ENCODE measurements at regions not wholly inside any gene's neighbourhood (a gene's known extent, or its start where the extent isn't known, plus 50 kb on each side); places are given as distances from the start of the nearest gene placed in this dataset.

DNA sequence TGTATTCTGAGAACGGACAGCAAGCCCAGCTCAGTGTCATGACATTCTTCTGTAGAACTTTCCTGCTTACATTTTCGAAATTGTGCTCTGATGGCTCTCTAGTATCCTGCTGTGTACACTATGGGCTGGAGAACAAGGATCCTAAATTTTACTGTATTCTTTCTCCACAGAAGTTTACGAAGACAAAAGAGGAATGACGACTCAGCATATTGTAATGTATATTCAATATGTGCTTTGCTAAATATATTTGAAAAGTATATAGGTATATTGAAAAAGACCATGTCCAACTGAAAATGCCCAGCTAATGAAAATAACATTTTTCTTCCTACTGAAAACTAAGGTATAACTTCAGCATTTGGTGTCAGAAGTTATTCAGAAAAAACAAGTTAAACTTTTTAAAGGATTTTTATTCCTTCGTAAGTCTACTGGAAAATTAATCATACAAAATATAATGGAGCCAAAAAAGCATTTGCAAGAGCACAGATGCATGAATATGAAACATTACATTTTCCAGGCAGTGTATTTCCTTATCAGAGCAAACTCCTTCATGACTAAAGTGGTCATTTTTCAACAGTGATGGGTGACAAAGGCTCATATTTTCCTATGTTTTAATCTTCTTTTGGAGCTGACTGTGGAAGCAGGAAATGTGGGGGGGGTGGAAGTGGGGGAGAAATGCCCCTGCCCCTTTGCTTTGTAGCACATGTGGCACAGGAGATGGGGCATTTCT is 143.8 kb upstream of the THUMPD2 start:
- Mint-ChIP-seq H3K4me1 (peaks cover 36% of the 10 kb centered on the region), H3K27me3 (ENCODE audit: low read depth) (no peaks in the 10 kb centered on the region), H3K27ac (no peak overlapping the region), H3K36me3 (no peaks in the 10 kb centered on the region), H3K9me3 (no peaks in the 10 kb centered on the region; the same call in 1 of the 2 replicates), H3K4me3 (no peak overlapping the region)
- no peak for TF ChIP-seq HMGA2 (CRISPR knock-in tag; IDR thresholded peaks at IDR 0.05)
- TF ChIP-seq ZNF138 (CRISPR knock-in tag; conservative IDR thresholded peaks at IDR 0.05) = no peak
- DNase-seq (ENCODE audit: low spot score) (no peak), ATAC-seq (no peak)
- CTCF ChIA-PET = interaction anchor here (1.1 to 3.7 kb wide), 2 partner anchors 9 to 221 kb away, joined by 3 to 19 read pairs; no protein-coding TSS in a partner anchor
- POLR2A ChIA-PET = no interaction called here

DNA sequence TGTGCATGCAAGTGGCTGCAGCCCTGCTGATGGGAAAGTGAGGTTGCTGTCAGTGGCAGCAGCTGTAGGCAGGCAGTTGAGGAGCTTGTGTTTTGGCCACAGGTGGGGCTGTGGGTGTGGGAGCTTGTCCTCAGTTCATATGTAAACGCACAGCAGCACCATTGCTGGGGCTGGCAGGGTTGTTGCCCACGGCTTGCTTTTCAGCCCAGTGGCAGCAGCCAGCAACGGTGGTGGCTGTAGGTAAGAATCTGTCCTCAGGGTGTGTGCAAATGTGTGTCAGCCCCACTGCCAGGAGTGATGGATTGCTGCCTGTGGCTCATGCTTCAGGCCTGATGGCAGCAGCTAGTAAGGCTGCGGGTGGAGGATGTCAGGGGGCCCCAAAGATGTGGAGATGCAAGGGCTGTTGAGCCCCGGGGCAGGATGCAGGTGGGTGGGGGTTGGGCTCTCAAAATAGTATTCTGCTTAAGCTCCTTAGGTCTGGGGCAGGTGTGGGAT is 141.3 kb upstream of the THUMPD2 start:
- DNase-seq (ENCODE audit: low spot score) (peak; percentile 19), ATAC-seq (peak; percentile 60)
- Mint-ChIP-seq H3K27ac (no peak overlapping the region), H3K9me3 (no peaks in the 10 kb centered on the region; the same call in 1 of the 2 replicates), H3K4me1 (peaks cover 36% of the 10 kb centered on the region), H3K4me3 (no peak overlapping the region), H3K27me3 (ENCODE audit: low read depth) (no peaks in the 10 kb centered on the region), H3K36me3 (no peaks in the 10 kb centered on the region)
- no peak for TF ChIP-seq ELF4 (CRISPR knock-in tag; IDR thresholded peaks at IDR 0.05; ENCODE audit: low read depth)
- TF ChIP-seq, protein P1, sequence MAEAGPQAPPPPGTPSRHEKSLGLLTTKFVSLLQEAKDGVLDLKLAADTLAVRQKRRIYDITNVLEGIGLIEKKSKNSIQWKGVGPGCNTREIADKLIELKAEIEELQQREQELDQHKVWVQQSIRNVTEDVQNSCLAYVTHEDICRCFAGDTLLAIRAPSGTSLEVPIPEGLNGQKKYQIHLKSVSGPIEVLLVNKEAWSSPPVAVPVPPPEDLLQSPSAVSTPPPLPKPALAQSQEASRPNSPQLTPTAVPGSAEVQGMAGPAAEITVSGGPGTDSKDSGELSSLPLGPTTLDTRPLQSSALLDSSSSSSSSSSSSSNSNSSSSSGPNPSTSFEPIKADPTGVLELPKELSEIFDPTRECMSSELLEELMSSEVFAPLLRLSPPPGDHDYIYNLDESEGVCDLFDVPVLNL (CRISPR knock-in tag; IDR thresholded peaks at IDR 0.05; ENCODE audit: borderline replicate concordance, low read depth) = no peak
- no peak for TF ChIP-seq IRF1 (CRISPR knock-in tag; IDR thresholded peaks at IDR 0.05)
- TF ChIP-seq JUN (CRISPR knock-in tag; IDR thresholded peaks at IDR 0.05) = no peak
- TF ChIP-seq ARID4B (CRISPR knock-in tag; IDR thresholded peaks at IDR 0.05; ENCODE audit: borderline replicate concordance) = no peak
- no peak for TF ChIP-seq OVOL2 (CRISPR knock-in tag; IDR thresholded peaks at IDR 0.05; ENCODE audit: borderline replicate concordance)
- TF ChIP-seq, protein P2, sequence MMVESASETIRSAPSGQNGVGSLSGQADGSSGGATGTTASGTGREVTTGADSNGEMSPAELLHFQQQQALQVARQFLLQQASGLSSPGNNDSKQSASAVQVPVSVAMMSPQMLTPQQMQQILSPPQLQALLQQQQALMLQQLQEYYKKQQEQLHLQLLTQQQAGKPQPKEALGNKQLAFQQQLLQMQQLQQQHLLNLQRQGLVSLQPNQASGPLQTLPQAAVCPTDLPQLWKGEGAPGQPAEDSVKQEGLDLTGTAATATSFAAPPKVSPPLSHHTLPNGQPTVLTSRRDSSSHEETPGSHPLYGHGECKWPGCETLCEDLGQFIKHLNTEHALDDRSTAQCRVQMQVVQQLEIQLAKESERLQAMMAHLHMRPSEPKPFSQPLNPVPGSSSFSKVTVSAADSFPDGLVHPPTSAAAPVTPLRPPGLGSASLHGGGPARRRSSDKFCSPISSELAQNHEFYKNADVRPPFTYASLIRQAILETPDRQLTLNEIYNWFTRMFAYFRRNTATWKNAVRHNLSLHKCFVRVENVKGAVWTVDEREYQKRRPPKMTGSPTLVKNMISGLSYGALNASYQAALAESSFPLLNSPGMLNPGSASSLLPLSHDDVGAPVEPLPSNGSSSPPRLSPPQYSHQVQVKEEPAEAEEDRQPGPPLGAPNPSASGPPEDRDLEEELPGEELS (CRISPR knock-in tag; IDR thresholded peaks at IDR 0.05) = no peak
- ChIA-PET CTCF (interaction anchor here (0.9 to 1.5 kb wide), 4 partner anchors 69 to 336 kb away, joined by 3 read pairs; no protein-coding TSS in a partner anchor), POLR2A (interaction anchor here (0.5 kb wide), 1 partner anchor 10 kb away, joined by 7 read pairs; no protein-coding TSS in a partner anchor)

DNA sequence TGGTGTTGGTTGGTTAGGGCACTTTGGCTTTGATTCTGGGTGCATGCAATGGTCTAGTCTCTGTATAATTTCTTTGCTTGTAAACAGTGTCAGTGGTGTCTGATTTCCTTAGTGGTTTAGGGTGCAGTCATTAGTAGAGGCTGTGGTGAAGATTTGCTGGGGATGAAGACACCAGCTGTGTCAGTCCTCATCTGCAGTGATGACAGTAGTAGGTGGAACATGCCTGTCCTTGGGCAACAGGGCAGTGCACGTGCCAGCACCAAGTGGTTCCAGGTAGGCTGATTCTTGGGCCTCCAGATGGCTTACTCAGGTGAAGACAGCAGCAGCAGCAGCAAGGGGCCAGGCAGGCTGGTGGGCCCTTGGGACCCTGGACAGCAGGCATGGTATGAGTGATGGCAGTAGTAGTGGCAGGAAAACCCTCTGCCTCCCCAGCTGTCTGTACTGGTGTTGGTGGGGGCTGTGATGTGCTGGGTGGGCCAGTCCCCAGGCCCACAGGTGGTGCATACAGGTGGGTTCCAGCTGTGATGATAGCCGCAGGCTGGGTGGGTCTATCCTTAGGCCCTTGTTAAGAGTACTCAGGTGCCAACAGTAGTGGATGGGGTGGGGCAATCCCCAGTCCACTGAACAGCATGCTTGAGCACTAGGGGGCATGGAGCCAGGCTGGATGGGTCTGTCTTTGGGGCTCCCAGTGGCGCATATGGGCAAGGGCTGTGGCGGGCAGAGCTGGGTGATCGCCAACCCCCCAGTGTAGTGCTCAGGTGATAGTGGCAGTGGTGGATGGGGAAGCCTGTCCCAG is 140.7 kb upstream of the THUMPD2 start:
- TF ChIP-seq, protein P3, sequence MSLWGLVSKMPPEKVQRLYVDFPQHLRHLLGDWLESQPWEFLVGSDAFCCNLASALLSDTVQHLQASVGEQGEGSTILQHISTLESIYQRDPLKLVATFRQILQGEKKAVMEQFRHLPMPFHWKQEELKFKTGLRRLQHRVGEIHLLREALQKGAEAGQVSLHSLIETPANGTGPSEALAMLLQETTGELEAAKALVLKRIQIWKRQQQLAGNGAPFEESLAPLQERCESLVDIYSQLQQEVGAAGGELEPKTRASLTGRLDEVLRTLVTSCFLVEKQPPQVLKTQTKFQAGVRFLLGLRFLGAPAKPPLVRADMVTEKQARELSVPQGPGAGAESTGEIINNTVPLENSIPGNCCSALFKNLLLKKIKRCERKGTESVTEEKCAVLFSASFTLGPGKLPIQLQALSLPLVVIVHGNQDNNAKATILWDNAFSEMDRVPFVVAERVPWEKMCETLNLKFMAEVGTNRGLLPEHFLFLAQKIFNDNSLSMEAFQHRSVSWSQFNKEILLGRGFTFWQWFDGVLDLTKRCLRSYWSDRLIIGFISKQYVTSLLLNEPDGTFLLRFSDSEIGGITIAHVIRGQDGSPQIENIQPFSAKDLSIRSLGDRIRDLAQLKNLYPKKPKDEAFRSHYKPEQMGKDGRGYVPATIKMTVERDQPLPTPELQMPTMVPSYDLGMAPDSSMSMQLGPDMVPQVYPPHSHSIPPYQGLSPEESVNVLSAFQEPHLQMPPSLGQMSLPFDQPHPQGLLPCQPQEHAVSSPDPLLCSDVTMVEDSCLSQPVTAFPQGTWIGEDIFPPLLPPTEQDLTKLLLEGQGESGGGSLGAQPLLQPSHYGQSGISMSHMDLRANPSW (CRISPR knock-in tag; conservative IDR thresholded peaks at IDR 0.05; ENCODE audit: low read depth) = no peak
- ATAC-seq = no peak
- Mint-ChIP-seq H3K27me3 (ENCODE audit: low read depth) (no peaks in the 10 kb centered on the region), H3K4me3 (no peak overlapping the region), H3K4me1 (peaks cover 36% of the 10 kb centered on the region), H3K36me3 (no peaks in the 10 kb centered on the region), H3K27ac (no peak overlapping the region), H3K9me3 (no peaks in the 10 kb centered on the region; the same call in 1 of the 2 replicates)
- no peak for DNase-seq (ENCODE audit: low spot score)
- POLR2A ChIA-PET = no interaction called here
- CTCF ChIA-PET = interaction anchor here (0.9 to 1.5 kb wide), 2 partner anchors 82 to 337 kb away, joined by 3 read pairs; no protein-coding TSS in a partner anchor

Data from WTC11 (cell line).